GM23248 (cell line): ENCODE measurements at regions not wholly inside any gene's neighbourhood (a gene's known extent, or its start where the extent isn't known, plus 50 kb on each side); places are given as distances from the start of the nearest gene placed in this dataset.

Experiments used
- EZH2 ChIP-seq: fragments of 200-600 bp; sonication (generic); IDR thresholded peaks from 2 replicates; pipeline ENCODE4 v1.6.1; 2018; ENCODE audit warnings: antibody characterized with exemption, mild to moderate bottlenecking; ENCODE audit not compliant: insufficient read depth, poor library complexity, severe bottlenecking
- EZH2phosphoT487 ChIP-seq: fragments of 200-600 bp; sonication (generic); IDR thresholded peaks from 2 replicates; pipeline ENCODE4 v1.6.1; 2018; ENCODE audit warnings: antibody characterized with exemption, moderate library complexity, mild to moderate bottlenecking, low read depth; ENCODE audit not compliant: insufficient read depth

GRCh38 chr2:12382366-12382765 is 334.4 kb upstream of the TRIB2 start:
- no peak for TF ChIP-seq EZH2
- no peak for TF ChIP-seq EZH2phosphoT487
